ENCODE measurements at regions not wholly inside any gene's neighbourhood (a gene's known extent, or its start where the extent isn't known, plus 50 kb on each side); places are given as distances from the start of the nearest gene placed in this dataset.
"Not testable (repeated sequence)": the region's sequence is repeated elsewhere in the genome, so short reads cannot be mapped to it uniquely, and the experiment has no call there.

GRCh38 chr9:63728287-63728686 is 1556.7 kb downstream of the FOXD4L5 start:
- H4K20me1 ChIP-seq (ENCODE audit: insufficient read depth): no peaks in the 10 kb centered on the region
- ATAC-seq: no peak
- intact Hi-C loops (cut with micrococcal nuclease): no loop called here
- no peaks in the 10 kb centered on the region for H3K27me3 ChIP-seq (ENCODE audit: insufficient read depth, low read length)
- ChIA-PET POLR2A (no interaction called here), RAD21 (ENCODE audit: low non-redundant PET in 1 of 2, low total read pairs in 2 of 2, uncharacterized antibody in 2 of 2, unreplicated experiment in 2 of 2) (no interaction called here), CTCF (interaction anchor here (0.6 kb wide), 1 partner anchor 91 kb away, joined by 3 read pairs; no protein-coding TSS in a partner anchor)
- no peaks in the 10 kb centered on the region for H3K79me2 ChIP-seq (ENCODE audit: insufficient read depth, low read length)
- no peak overlapping the region for H3K4me2 ChIP-seq (ENCODE audit: low read length)
- H3K27ac ChIP-seq (ENCODE audit: low read depth, low read length): no peak overlapping the region
- no TSS peak for BruUV-seq (replicated peaks)
- H3K9ac ChIP-seq (ENCODE audit: low read length): no peak overlapping the region
- H2AFZ ChIP-seq (ENCODE audit: low read depth, low read length, poor library complexity, severe bottlenecking): no peak overlapping the region
- no peaks in the 10 kb centered on the region for H3K9me2 ChIP-seq (ENCODE audit: insufficient read depth)
- no peak for TF ChIP-seq YY1 (IDR thresholded peaks at IDR 0.05; ENCODE audit: extremely low read depth, insufficient replicate concordance, low read depth, low read length)
- no peak for TF ChIP-seq CBX3 (IDR thresholded peaks at IDR 0.05; ENCODE audit: low read depth)
- TF ChIP-seq EGR1 (IDR thresholded peaks at IDR 0.05; ENCODE audit: low read depth): no peak
- TF ChIP-seq POLR2A (IDR thresholded peaks at IDR 0.05; ENCODE audit: borderline replicate concordance, extremely low read depth, insufficient read depth, insufficient read length): no peak
- no peak for TF ChIP-seq FOSL1 (IDR thresholded peaks at IDR 0.05; ENCODE audit: low read depth)
- no peak for TF ChIP-seq TCF7L2 (IDR thresholded peaks at IDR 0.05; ENCODE audit: borderline replicate concordance, extremely low read depth, insufficient read depth, insufficient read length)
- TF ChIP-seq EZH2phosphoT487 (IDR thresholded peaks at IDR 0.05; ENCODE audit: borderline replicate concordance): no peak
- TF ChIP-seq, protein P1, sequence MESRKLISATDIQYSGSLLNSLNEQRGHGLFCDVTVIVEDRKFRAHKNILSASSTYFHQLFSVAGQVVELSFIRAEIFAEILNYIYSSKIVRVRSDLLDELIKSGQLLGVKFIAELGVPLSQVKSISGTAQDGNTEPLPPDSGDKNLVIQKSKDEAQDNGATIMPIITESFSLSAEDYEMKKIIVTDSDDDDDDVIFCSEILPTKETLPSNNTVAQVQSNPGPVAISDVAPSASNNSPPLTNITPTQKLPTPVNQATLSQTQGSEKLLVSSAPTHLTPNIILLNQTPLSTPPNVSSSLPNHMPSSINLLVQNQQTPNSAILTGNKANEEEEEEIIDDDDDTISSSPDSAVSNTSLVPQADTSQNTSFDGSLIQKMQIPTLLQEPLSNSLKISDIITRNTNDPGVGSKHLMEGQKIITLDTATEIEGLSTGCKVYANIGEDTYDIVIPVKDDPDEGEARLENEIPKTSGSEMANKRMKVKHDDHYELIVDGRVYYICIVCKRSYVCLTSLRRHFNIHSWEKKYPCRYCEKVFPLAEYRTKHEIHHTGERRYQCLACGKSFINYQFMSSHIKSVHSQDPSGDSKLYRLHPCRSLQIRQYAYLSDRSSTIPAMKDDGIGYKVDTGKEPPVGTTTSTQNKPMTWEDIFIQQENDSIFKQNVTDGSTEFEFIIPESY (IDR thresholded peaks at IDR 0.05; ENCODE audit: extremely low read depth, insufficient replicate concordance, low read length): no peak
- TF ChIP-seq ATF3 (IDR thresholded peaks at IDR 0.05): no peak
- no peak for TF ChIP-seq SRF (IDR thresholded peaks at IDR 0.05; ENCODE audit: low read depth)
- TF ChIP-seq SP1 (IDR thresholded peaks at IDR 0.05; ENCODE audit: low read depth): no peak
- no peak for TF ChIP-seq MAX (IDR thresholded peaks at IDR 0.05)
- TF ChIP-seq CEBPB (IDR thresholded peaks at IDR 0.05; ENCODE audit: low read depth): no peak
- no peak for TF ChIP-seq RAD21 (IDR thresholded peaks at IDR 0.05; ENCODE audit: low read depth)
- no peak for TF ChIP-seq ZNF274 (IDR thresholded peaks at IDR 0.05; ENCODE audit: low read depth, low read length)
- no peak for TF ChIP-seq ELF1 (IDR thresholded peaks at IDR 0.05; ENCODE audit: borderline replicate concordance, low read depth)
- TF ChIP-seq, protein P2, sequence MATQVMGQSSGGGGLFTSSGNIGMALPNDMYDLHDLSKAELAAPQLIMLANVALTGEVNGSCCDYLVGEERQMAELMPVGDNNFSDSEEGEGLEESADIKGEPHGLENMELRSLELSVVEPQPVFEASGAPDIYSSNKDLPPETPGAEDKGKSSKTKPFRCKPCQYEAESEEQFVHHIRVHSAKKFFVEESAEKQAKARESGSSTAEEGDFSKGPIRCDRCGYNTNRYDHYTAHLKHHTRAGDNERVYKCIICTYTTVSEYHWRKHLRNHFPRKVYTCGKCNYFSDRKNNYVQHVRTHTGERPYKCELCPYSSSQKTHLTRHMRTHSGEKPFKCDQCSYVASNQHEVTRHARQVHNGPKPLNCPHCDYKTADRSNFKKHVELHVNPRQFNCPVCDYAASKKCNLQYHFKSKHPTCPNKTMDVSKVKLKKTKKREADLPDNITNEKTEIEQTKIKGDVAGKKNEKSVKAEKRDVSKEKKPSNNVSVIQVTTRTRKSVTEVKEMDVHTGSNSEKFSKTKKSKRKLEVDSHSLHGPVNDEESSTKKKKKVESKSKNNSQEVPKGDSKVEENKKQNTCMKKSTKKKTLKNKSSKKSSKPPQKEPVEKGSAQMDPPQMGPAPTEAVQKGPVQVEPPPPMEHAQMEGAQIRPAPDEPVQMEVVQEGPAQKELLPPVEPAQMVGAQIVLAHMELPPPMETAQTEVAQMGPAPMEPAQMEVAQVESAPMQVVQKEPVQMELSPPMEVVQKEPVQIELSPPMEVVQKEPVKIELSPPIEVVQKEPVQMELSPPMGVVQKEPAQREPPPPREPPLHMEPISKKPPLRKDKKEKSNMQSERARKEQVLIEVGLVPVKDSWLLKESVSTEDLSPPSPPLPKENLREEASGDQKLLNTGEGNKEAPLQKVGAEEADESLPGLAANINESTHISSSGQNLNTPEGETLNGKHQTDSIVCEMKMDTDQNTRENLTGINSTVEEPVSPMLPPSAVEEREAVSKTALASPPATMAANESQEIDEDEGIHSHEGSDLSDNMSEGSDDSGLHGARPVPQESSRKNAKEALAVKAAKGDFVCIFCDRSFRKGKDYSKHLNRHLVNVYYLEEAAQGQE (IDR thresholded peaks at IDR 0.05; ENCODE audit: low read depth): no peak
- TF ChIP-seq POLR2AphosphoS5 (IDR thresholded peaks at IDR 0.05; ENCODE audit: low read depth, low read length): no peak
- TF ChIP-seq JUND (IDR thresholded peaks at IDR 0.05): no peak
- no peaks in the 10 kb centered on the region for H3K4me1 ChIP-seq (ENCODE audit: control insufficient read depth in 1 of 2, insufficient read depth in 2 of 2, low read length in 2 of 2)
- H3K36me3 ChIP-seq (ENCODE audit: control insufficient read depth in 1 of 2, insufficient read depth in 2 of 2, low read length in 2 of 2): no peaks in the 10 kb centered on the region
- no peak for DNase-seq (ENCODE audit: low read depth, low spot score)
- no peak overlapping the region for H3K4me3 ChIP-seq (replicated peaks in 1 of 2; ENCODE audit: low read depth in 1 of 2, low read length in 2 of 2)
- H3K9me3 ChIP-seq (ENCODE audit: control insufficient read depth in 1 of 2, insufficient read depth in 1 of 2, low read depth in 1 of 2, low read length in 2 of 2): no peaks in the 10 kb centered on the region

- H3K4me1 ChIP-seq (ENCODE audit: control insufficient read depth in 1 of 2, insufficient read depth in 2 of 2, low read length in 2 of 2); H3K36me3 ChIP-seq (ENCODE audit: control insufficient read depth in 1 of 2, insufficient read depth in 2 of 2, low read length in 2 of 2); DNase-seq (ENCODE audit: low read depth, low spot score); H3K9ac ChIP-seq (ENCODE audit: low read length); H3K9me2 ChIP-seq (ENCODE audit: insufficient read depth); H3K27ac ChIP-seq (ENCODE audit: low read depth, low read length); H2AFZ ChIP-seq (ENCODE audit: low read depth, low read length, poor library complexity, severe bottlenecking); H3K4me3 ChIP-seq (replicated peaks in 1 of 2; ENCODE audit: low read depth in 1 of 2, low read length in 2 of 2); CTCF ChIA-PET; POLR2A ChIA-PET; H3K79me2 ChIP-seq (ENCODE audit: insufficient read depth, low read length); BruUV-seq (replicated peaks); intact Hi-C loops (cut with micrococcal nuclease); ATAC-seq; H3K27me3 ChIP-seq (ENCODE audit: insufficient read depth, low read length); RAD21 ChIA-PET (ENCODE audit: low non-redundant PET in 1 of 2, low total read pairs in 2 of 2, uncharacterized antibody in 2 of 2, unreplicated experiment in 2 of 2); H3K4me2 ChIP-seq (ENCODE audit: low read length); H4K20me1 ChIP-seq (ENCODE audit: insufficient read depth); H3K9me3 ChIP-seq (ENCODE audit: control insufficient read depth in 1 of 2, insufficient read depth in 1 of 2, low read depth in 1 of 2, low read length in 2 of 2): not testable (repeated sequence)
Observed at GRCh38 chr9:63708285-63708684, 1576.7 kb downstream of the FOXD4L5 start.
